HG03521 (cell line): ENCODE measurements at regions not wholly inside any gene's neighbourhood (a gene's known extent, or its start where the extent isn't known, plus 50 kb on each side); places are given as distances from the start of the nearest gene placed in this dataset.
"Not testable (repeated sequence)": the region's sequence is repeated elsewhere in the genome, so short reads cannot be mapped to it uniquely, and the experiment has no call there.

Experiments used
- ATAC-seq: cut with Tn5 transposase; IDR thresholded peaks from one replicate; pipeline ENCODE4 v1.9.1; 2021; ENCODE audit warnings: mild to moderate bottlenecking, moderate library complexity; ENCODE audit not compliant: unreplicated experiment

DNA sequence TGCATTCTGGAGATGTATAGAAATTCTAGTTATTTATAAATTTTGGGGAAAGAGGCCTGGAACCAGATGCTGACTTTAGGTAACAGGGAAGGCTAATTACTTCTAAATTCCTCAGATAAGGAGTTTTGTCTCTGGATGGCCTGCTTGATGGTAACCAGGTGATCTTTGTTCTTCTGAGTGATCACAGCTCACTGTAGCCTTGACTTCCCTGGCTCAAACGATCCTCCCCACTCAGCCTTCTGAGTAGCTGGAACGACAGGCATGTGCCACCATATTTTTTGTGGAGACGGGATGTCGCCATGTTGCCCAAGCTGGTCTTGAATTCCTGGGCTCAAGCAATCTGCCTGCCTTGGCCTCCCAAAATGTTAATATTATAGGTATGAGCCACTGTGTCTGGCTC, 54.4 kb upstream of the MSH6 start:
- ATAC-seq = no peak

GRCh38 chr2:47727956-47728355, 55.0 kb upstream of the MSH6 start:
- ATAC-seq = no peak

DNA sequence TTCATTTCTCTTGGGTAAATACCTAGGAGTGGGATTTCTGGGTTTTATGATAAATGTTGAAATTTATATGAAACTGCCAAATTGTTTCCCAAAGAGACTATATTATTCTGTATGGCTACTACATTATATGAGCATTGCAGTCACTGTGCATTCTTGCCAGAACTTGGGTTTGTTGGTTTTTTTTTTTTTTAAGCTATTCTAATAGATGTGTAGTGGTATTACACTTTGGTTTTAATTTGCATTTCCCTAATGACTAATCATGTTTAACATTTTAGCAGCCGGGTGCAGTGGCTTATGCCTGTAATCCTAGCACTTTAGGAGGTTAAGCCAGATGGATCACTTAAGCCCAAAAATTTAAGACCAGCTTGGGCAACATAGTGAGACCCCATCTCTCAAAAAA, 56.0 kb upstream of the MSH6 start:
- not testable (repeated sequence) for ATAC-seq

DNA sequence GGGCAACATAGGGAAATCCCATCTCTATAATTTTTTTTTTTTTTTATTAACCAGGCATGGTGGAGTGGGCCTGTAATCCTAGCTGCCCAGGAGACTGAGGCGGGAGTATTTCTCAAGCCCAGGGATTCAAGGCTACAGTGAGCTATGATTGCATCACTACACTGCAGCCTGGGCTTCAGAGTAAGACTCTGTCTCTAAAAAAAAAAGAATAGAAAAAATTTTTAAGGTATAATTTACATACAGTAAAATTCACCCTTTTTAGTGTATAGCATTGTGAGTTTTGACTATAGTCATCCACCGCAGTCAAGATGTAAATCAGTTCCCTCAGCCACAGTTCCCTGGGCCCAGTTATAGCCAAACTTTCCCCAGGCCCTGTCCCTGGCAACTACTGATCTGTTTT, 57.1 kb upstream of the MSH6 start:
- ATAC-seq = no peak

GRCh38 chr2:47724221-47724981, 58.5 kb upstream of the MSH6 start:
- peak; percentile 83 for ATAC-seq

DNA sequence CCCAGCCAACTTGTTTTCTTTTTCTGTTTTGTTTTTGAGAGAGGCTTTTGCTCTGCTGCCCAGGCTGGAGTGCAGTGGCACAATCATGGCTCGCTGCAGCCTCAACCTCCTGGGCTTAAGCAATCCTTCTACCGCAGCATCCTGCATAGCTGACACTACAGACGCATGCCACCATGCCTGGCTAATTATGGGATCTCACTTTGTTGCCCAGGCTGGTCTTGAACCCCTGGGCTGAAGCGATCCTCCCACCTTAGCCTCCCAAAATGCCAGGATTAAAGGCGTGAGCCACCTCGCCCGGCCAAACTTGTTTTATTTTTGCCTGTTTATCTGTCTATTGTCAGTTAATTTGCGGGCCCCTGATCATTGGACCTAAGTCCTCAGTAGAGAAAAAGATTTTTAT, 61.6 kb upstream of the MSH6 start:
- ATAC-seq = no peak

DNA sequence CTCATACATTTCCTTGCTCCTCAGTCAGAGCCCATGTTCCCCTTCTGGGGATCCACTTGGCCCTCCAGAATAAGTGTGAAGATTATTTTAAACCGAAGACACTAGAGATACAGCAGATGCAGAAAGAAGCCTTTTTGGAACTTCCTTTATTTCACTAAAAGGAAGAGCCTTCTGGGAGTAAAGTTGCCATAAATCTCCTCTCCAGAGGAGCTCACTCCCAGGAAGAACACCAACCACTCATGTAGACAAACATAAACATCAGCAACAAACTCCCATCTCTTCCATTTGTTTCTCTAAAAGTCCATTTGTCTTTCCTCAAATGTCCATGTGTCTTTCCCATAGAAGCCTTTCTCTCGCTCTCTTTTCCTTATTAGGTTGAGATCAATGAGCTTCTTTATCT, 62.4 kb upstream of the MSH6 start:
- ATAC-seq = no peak

DNA sequence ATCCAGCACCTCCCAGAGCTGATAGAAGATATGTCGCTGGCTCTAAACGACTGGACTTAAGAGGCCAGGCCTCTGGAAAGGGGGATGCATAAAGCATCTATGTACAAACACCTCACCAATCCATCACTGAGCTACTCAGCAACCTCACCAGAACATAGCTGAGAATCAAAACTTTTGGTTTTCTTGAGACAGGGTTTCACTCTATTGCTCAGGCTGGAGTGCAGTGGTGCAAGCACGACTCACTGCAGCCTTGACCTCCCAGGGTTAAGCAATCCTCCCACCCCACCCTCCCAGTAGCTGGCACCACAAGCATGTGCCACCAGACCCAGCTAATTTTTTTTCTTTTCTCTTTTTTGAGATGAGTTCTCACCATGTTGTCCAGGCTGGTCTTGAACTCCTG, 62.9 kb upstream of the MSH6 start:
- no peak for ATAC-seq

GRCh38 chr2:47719099-47719498, 63.8 kb upstream of the MSH6 start:
- ATAC-seq = peak; percentile 76

DNA sequence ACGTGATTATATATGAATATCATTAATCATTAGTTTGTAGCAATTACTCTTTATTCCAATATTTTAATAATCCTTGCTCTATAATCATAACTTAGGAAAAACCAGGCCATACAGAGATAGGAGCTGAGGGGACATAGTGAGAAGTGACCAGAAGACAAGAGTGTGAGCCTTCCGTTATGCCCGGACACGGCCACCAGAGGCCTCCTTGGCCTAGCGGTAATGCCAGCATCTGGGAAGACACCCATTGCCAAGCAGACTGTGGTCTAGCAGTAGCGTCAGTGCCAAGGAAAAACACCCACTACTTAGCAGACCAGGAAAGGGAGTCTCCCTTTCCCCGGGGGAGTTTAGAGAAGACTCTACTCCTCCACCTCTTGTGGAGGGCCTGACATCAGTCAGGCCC, 66.6 kb upstream of the MSH6 start:
- not testable (repeated sequence) for ATAC-seq

- ATAC-seq = no peak
Measured at GRCh38 chr2:47715552-47715951, 67.4 kb upstream of the MSH6 start.

DNA sequence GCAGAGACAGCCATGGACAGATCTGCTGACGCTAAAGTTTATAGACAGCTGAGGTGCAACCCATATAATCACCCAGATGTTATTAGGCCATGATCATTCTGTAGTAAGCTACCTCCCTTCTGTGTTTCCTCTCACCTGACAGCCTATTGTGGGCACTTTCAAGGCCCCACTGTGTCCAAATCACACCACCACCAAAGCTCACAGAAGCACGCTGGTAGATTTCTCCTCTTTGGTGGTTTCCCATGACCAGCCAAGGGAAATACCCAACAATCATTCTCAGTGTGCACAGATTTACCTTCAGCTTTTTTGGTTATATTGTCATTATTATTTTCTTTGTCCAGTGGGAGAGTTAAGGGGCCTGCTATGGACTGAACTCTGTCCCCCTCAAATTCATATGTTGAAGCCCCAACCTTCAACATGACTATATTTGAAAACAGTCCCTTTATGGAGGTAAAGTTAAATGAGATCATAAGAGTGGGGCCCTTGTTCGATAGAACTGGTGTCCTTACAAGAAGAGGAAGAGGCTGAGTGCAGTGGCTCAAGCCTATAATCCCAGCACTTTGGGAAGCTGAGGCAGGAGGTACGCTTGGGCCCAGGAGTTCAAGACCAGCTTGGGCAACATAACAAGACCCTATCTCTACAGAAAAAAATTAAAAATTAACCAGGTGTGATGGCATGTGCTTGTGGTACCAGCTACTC, 74.0 kb upstream of the MSH6 start:
- peak; percentile 63 for ATAC-seq

- no peak for ATAC-seq
Measured at GRCh38 chr2:47704287-47704686, 78.7 kb upstream of the MSH6 start.

- no peak for ATAC-seq
Measured at GRCh38 chr2:47699533-47700215, 83.3 kb upstream of the MSH6 start.

DNA sequence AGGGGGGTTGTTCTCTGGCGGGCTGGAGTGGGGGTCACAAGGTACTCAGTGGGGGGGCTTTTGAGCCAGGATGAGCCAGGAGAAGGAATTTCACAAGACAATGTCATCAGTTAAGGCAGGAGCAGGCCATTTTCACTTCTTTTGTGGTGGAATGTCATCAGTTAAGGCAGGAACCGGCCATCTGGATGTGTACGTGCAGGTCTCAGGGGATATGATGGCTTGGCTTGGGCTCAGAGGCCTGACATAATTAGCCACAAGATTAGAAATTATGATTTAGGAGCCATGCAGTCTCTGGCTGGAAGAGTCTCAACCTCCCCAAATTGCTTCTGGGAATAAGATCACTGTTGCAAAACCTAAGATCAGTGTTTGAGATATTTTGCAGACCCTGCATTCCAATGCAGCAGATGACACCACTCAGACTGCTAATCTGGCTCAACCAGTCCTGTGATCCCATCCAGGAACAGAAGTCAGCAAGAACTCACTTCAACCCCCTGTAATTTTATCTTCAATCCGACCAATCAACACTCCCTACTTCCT, 84.4 kb upstream of the MSH6 start:
- not testable (repeated sequence) for ATAC-seq

DNA sequence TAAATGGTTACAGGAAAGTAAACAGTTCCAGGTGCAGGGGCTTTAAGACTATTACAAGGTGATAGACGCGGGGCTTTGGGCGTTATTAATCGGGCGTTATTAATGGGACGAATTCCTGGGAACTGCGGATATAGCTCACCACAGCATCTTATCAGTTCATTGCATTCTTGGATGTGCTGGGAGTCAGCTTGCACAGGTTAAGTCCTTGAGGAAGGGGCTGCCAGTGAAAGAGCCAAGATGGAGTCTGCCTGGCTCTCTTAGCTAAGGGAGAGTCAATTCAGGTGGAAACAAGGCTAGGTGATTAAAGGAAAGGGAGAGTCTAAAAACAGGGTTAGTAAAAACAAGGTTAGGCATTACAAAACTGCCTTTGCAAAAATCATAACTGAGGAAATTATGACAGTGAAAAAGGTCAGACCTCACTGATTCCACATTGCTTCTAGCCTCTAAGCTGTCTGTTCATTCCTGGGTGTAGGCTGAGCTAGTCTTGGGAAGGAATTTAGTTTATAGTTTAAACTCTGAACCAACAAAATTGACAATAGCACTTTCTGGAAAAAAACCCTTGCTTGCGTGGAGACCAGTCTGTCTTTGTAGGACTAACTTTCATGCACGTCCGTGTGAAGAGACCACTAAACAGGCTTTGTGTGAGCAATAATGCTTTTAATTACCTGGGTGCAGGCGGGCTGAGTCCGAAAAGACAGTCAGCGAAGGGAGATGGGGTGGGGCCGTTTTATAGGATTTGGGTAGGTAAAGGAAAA, 85.1 kb upstream of the MSH6 start:
- ATAC-seq = not testable (repeated sequence)

GRCh38 chr2:47697000-47697601, 85.8 kb upstream of the MSH6 start:
- peak; percentile 75 for ATAC-seq

DNA sequence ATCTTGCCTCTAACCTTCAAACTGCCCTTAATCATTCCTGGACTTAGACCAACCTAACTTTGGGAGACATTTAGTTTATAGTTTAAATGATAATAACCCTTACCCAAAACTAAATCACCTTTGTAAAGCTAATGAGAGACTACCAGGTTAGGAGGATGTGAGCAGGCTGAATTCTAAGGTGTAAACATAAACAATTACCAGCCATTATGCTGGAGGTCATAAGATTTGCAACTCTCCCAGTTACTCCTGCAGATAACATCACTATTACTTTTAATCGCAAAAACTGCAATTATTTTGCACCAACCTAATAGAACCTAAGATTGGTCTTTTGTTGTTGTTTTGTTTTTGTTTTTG, 86.5 kb upstream of the MSH6 start:
- no peak for ATAC-seq

- ATAC-seq = no peak
Measured at GRCh38 chr2:47695800-47696477, 87.0 kb upstream of the MSH6 start.

- not testable (repeated sequence) for ATAC-seq
Measured at GRCh38 chr2:47694451-47694850, 88.5 kb upstream of the MSH6 start.
